Tibial artery (tissue), 4 donors: ENCODE measurements at regions not wholly inside any gene's neighbourhood (a gene's known extent, or its start where the extent isn't known, plus 50 kb on each side); places are given as distances from the start of the nearest gene placed in this dataset.
A peak's percentile ranks its signal among the peaks of the same experiment; 100 is the strongest.

ENCODE experiments used
- DNase-seq, 2 donors: peaks; one replicate each; pipeline ENCODE4 v3.0.0-alpha.2; 2019
- H3K27ac ChIP-seq, 2 donors: fragments of 200-600 bp; sonication (generic) in 1 of 2; 1 replicate in 1 of 2; 2 replicates in 1 of 2; pipeline ENCODE4 v1.5.1; 2018 to 2019; ENCODE audit warnings: mild to moderate bottlenecking in 1 of 2
- H3K27me3 ChIP-seq, 2 donors: fragments of 200-600 bp; sonication (generic) in 1 of 2; one replicate each; pipeline versions ENCODE4 v1.5.1 to v1.6.0; 2016 to 2019
- H3K36me3 ChIP-seq, 3 donors: fragments of 200-600 bp; sonication (generic) in 2 of 3; one replicate each; pipeline ENCODE4 v1.5.1; 2016 to 2019; ENCODE audit warnings: mild to moderate bottlenecking in 2 of 3
- H3K4me1 ChIP-seq, 4 donors: fragments of 200-600 bp; sonication (generic) in 2 of 4; 1 replicate in 3 of 4; 2 replicates in 1 of 4; pipeline ENCODE4 v1.5.1; 2016 to 2019
- H3K4me3 ChIP-seq, 2 donors: fragments of 200-600 bp; sonication (generic) in 1 of 2; 1 replicate in 1 of 2; 2 replicates in 1 of 2; pipeline ENCODE4 v1.5.1; 2018 to 2019; ENCODE audit warnings: mild to moderate bottlenecking in 2 of 2
- H3K9me3 ChIP-seq, 3 donors: fragments of 200-600 bp; sonication (generic) in 1 of 3; one replicate each; pipeline ENCODE4 v1.5.1; 2016 to 2019
- intact Hi-C: fragments of 100-400 bp; cut with DNase I; formaldehyde crosslinking; loops from one replicate; pipeline ENCODE4 v1.15.0; 2023; ENCODE audit warnings: low total_unique reads
- TF ChIP-seq, protein P1 (sequence below), 2 experiments: fragments of 200-600 bp in 1 of 2; fragments of 450-650 bp in 1 of 2; IDR thresholded peaks; one replicate each; pipeline ENCODE4 v1.5.1; 2017 to 2019; ENCODE audit warnings: antibody characterized with exemption in 2 of 2, mild to moderate bottlenecking in 1 of 2, moderate library complexity in 1 of 2

GRCh38 chr3:124584245-124584551, 146.1 kb upstream of the UMPS start:
- TF ChIP-seq, protein P1, sequence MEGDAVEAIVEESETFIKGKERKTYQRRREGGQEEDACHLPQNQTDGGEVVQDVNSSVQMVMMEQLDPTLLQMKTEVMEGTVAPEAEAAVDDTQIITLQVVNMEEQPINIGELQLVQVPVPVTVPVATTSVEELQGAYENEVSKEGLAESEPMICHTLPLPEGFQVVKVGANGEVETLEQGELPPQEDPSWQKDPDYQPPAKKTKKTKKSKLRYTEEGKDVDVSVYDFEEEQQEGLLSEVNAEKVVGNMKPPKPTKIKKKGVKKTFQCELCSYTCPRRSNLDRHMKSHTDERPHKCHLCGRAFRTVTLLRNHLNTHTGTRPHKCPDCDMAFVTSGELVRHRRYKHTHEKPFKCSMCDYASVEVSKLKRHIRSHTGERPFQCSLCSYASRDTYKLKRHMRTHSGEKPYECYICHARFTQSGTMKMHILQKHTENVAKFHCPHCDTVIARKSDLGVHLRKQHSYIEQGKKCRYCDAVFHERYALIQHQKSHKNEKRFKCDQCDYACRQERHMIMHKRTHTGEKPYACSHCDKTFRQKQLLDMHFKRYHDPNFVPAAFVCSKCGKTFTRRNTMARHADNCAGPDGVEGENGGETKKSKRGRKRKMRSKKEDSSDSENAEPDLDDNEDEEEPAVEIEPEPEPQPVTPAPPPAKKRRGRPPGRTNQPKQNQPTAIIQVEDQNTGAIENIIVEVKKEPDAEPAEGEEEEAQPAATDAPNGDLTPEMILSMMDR (IDR thresholded peaks at IDR 0.05) = no peak
- Histone ChIP-seq H3K27me3 (no peaks in the 10 kb centered on the region), H3K27ac (peak overlapping the region in 1 of 2 donors; percentile 32), H3K36me3 (no peaks in the 10 kb centered on the region), H3K9me3 (no peaks in the 10 kb centered on the region), H3K4me3 (peak overlapping the region; percentile 46 to 60), H3K4me1 (peaks cover 0 to 17% (median 13%) of the 10 kb centered on the region in 4 donors)
- intact Hi-C loops = no loop called here
- DNase-seq = no peak

GRCh38 chr3:124584552-124585391, 145.5 kb upstream of the UMPS start:
- TF ChIP-seq, protein P1 (IDR thresholded peaks at IDR 0.05) = no peak
- H3K36me3 ChIP-seq = no peaks in the 10 kb centered on the region
- H3K27me3 ChIP-seq = no peaks in the 10 kb centered on the region
- intact Hi-C loops = no loop called here
- peak overlapping the region; percentile 46 to 60 for H3K4me3 ChIP-seq
- peak overlapping the region; percentile 22 to 32 for H3K27ac ChIP-seq
- H3K4me1 ChIP-seq = peaks cover 0 to 17% (median 13%) of the 10 kb centered on the region in 4 donors
- peak; percentile 67 to 89 for DNase-seq
- no peaks in the 10 kb centered on the region for H3K9me3 ChIP-seq

DNA sequence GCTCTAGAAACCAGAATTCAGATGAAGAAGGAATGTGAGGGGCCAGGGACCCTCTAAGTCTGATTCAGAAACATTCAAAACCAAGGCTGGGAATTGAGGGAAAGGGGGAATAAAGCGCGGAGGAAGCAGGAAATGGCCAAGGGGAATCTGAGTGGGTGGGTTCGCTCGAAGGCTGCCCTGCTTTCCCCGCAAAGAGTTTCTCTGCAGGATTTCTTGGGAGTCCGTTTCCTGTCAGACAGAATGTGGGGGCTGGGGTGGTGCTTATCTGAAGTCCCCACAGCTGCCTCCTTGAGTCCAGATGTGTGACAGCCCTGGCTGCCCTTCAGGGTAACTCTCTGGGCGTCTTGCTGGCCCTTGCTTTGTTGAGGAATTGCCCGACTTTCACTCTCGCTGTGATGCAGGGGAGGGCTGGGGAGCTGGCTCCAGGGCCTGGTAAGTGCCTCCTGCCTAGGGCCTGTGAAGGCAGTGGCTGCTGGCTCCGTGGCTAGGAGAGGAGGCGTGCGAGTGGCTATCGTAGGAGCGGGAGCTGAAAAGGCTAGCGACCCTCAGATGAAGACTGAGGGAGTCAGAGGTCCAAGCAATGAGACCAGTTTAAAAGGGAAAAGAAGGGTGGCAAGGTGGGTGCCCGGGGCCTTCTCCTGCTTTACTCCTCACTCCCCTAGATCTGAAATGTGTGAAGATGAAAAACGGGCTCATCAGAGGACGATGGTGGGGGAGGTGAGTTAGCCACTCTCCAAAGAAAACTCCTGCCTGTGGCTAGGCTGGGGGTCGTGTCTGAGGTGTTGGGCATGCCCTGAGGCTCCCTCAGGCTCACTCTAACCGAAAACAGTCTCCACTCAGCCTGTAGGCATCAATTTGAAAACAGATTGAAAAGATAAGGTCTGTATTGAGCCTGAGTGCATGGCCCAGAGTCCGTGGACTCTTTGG, 143.9 kb upstream of the UMPS start:
- intact Hi-C loops = no loop called here
- TF ChIP-seq, protein P1 (IDR thresholded peaks at IDR 0.05) = no peak
- Histone ChIP-seq H3K4me3 (no peak overlapping the region), H3K9me3 (no peaks in the 10 kb centered on the region), H3K4me1 (peaks cover 0 to 17% (median 13%) of the 10 kb centered on the region in 4 donors), H3K27me3 (no peaks in the 10 kb centered on the region), H3K27ac (no peak overlapping the region), H3K36me3 (no peaks in the 10 kb centered on the region)
- no peak for DNase-seq

- peaks cover 0 to 17% (median 13%) of the 10 kb centered on the region in 4 donors for H3K4me1 ChIP-seq
- H3K4me3 ChIP-seq = no peak overlapping the region
- no peak for DNase-seq
- intact Hi-C loops = no loop called here
- H3K9me3 ChIP-seq = no peaks in the 10 kb centered on the region
- H3K27ac ChIP-seq = no peak overlapping the region
- H3K27me3 ChIP-seq = no peaks in the 10 kb centered on the region
- TF ChIP-seq, protein P1 (IDR thresholded peaks at IDR 0.05) = no peak
- H3K36me3 ChIP-seq = no peaks in the 10 kb centered on the region
These were observed 143.2 kb upstream of the UMPS start for GRCh38 chr3:124587053-124587408.

GRCh38 chr3:124588036-124588435, 142.2 kb upstream of the UMPS start:
- Histone ChIP-seq H3K4me3 (no peak overlapping the region), H3K27me3 (no peaks in the 10 kb centered on the region), H3K36me3 (no peaks in the 10 kb centered on the region), H3K4me1 (peaks cover 0 to 17% (median 13%) of the 10 kb centered on the region in 4 donors), H3K27ac (no peak overlapping the region), H3K9me3 (no peaks in the 10 kb centered on the region)
- intact Hi-C loops = no loop called here
- no peak for DNase-seq
- TF ChIP-seq, protein P1 (IDR thresholded peaks at IDR 0.05) = no peak
